GM12891 (cell line): ENCODE measurements at regions not wholly inside any gene's neighbourhood (a gene's known extent, or its start where the extent isn't known, plus 50 kb on each side); places are given as distances from the start of the nearest gene placed in this dataset.

Experiments used
- POLR2A ChIP-seq: IDR thresholded peaks from 2 replicates; pipeline ENCODE4 v1.6.1; 2011; ENCODE audit warnings: low read depth, low read length, control low read depth
- TAF1 ChIP-seq: IDR thresholded peaks from 2 replicates; pipeline ENCODE4 v1.6.1; 2011; ENCODE audit warnings: low read depth, low read length, control low read depth

GRCh38 chr9:24793787-24794186, 248.1 kb upstream of the IZUMO3 start:
- TF ChIP-seq POLR2A, result no peak
- no peak for TF ChIP-seq TAF1
